Liver (tissue), 3 donors: ENCODE measurements at regions not wholly inside any gene's neighbourhood (a gene's known extent, or its start where the extent isn't known, plus 50 kb on each side); places are given as distances from the start of the nearest gene placed in this dataset.

Experiments
- EGR1 ChIP-seq, 2 donors: IDR thresholded peaks; 2 replicates each; pipeline ENCODE4 v1.6.1; 2016 to 2018; ENCODE audit warnings: antibody characterized with exemption in 2 of 2, low read depth in 2 of 2
- GABPA ChIP-seq, 2 donors: IDR thresholded peaks in 1 of 2; conservative IDR thresholded peaks in 1 of 2; 2 replicates each; pipeline ENCODE4 v1.6.1; 2016; ENCODE audit warnings: antibody characterized with exemption in 2 of 2, mild to moderate bottlenecking in 1 of 2, moderate library complexity in 1 of 2
- HNF4G ChIP-seq: IDR thresholded peaks from 2 replicates; pipeline ENCODE4 v1.6.1; 2016; ENCODE audit warnings: antibody characterized with exemption
- JUND ChIP-seq, 2 donors: IDR thresholded peaks; 2 replicates each; pipeline ENCODE4 v1.6.1; 2016; ENCODE audit warnings: antibody characterized with exemption in 2 of 2
- RAD21 ChIP-seq, 2 donors: IDR thresholded peaks; 2 replicates each; pipeline ENCODE4 v1.6.1; 2016; ENCODE audit warnings: antibody characterized with exemption in 2 of 2, mild to moderate bottlenecking in 2 of 2
- YY1 ChIP-seq: IDR thresholded peaks from 2 replicates; pipeline ENCODE4 v1.6.1; 2016; ENCODE audit warnings: antibody characterized with exemption, mild to moderate bottlenecking
- TF ChIP-seq, protein P1 (sequence below): fragments of 150-350 bp; IDR thresholded peaks from 2 replicates; pipeline ENCODE4 v1.5.1; 2017; ENCODE audit warnings: improper control_type of control experiment, low read depth, low read length; ENCODE audit not compliant: missing input control
- TF ChIP-seq, protein P2 (sequence below): IDR thresholded peaks from 2 replicates; pipeline ENCODE4 v1.6.1; 2016; ENCODE audit warnings: antibody characterized with exemption
- donor health status: healthy.
- donor health status: healthy.

DNA sequence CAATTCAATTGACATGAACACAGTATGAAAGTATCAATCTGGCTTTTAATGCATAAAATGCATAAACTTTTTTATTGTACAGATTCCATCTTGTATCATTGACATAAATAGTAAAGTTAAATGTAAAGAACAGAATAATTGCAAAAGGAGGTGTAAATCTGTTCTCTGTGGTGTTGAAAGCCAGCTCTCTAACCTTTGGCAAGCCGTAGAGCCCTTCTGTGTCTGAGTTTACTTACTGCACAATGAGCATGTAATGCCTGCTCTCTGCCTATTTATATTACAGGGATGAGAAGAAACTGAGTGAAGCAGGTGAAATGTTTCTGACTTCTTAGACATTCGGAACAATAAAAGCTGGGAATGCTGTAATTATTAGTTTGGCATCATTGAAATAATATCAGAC is 389.3 kb upstream of the EPHA5 start:
- TF ChIP-seq, protein P1, sequence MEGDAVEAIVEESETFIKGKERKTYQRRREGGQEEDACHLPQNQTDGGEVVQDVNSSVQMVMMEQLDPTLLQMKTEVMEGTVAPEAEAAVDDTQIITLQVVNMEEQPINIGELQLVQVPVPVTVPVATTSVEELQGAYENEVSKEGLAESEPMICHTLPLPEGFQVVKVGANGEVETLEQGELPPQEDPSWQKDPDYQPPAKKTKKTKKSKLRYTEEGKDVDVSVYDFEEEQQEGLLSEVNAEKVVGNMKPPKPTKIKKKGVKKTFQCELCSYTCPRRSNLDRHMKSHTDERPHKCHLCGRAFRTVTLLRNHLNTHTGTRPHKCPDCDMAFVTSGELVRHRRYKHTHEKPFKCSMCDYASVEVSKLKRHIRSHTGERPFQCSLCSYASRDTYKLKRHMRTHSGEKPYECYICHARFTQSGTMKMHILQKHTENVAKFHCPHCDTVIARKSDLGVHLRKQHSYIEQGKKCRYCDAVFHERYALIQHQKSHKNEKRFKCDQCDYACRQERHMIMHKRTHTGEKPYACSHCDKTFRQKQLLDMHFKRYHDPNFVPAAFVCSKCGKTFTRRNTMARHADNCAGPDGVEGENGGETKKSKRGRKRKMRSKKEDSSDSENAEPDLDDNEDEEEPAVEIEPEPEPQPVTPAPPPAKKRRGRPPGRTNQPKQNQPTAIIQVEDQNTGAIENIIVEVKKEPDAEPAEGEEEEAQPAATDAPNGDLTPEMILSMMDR: no peak
- TF ChIP-seq HNF4G (no peak), JUND (IDR thresholded peaks at IDR 0.05) (no peak), YY1 (no peak), EGR1 (IDR thresholded peaks at IDR 0.05; ENCODE audit: low read depth in 2 of 2) (no peak), GABPA (IDR thresholded peaks at IDR 0.05 in 1 of 2, conservative IDR thresholded peaks at IDR 0.05 in 1 of 2) (no peak), RAD21 (IDR thresholded peaks at IDR 0.05) (no peak)
- TF ChIP-seq, protein P2, sequence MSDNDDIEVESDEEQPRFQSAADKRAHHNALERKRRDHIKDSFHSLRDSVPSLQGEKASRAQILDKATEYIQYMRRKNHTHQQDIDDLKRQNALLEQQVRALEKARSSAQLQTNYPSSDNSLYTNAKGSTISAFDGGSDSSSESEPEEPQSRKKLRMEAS: no peak
